Thyroid gland (tissue), 4 donors: ENCODE measurements at regions not wholly inside any gene's neighbourhood (a gene's known extent, or its start where the extent isn't known, plus 50 kb on each side); places are given as distances from the start of the nearest gene placed in this dataset.
"Not testable (repeated sequence)": the region's sequence is repeated elsewhere in the genome, so short reads cannot be mapped to it uniquely, and the experiment has no call there.

ENCODE experiments used
- DNase-seq, 2 donors: peaks; one replicate each; pipeline ENCODE4 v3.0.0-alpha.2; 2019
- H3K27ac ChIP-seq, 3 donors: fragments of 200-600 bp; sonication (generic); 1 replicate in 2 of 3; 2 replicates in 1 of 3; pipeline ENCODE4 v1.5.1; 2016 to 2019; ENCODE audit warnings: mild to moderate bottlenecking in 1 of 3, moderate library complexity in 1 of 3
- H3K27me3 ChIP-seq: fragments of 200-600 bp; sonication (generic); one replicate; pipeline ENCODE4 v1.5.1; 2019
- H3K36me3 ChIP-seq, 2 donors: fragments of 200-600 bp; sonication (generic); one replicate each; pipeline ENCODE4 v1.5.1; 2016 to 2019
- H3K4me1 ChIP-seq, 2 donors: fragments of 200-600 bp; sonication (generic); one replicate each; pipeline ENCODE4 v1.5.1; 2017 to 2019
- H3K4me3 ChIP-seq, 3 donors: fragments of 200-600 bp; sonication (generic); replicated peaks in 1 of 3; 1 replicate in 2 of 3; 2 replicates in 1 of 3; pipeline ENCODE4 v1.5.1; 2016; ENCODE audit warnings: mild to moderate bottlenecking in 1 of 3
- H3K9me3 ChIP-seq: fragments of 200-600 bp; sonication (generic); one replicate; pipeline ENCODE4 v1.5.1; 2017
- CTCF ChIP-seq, 6 experiments: fragments of 200-600 bp in 3 of 6; fragments of 450-650 bp in 3 of 6; sonication (generic) in 3 of 6; IDR thresholded peaks; one replicate each; pipeline ENCODE4 v1.5.1; 2016 to 2019; ENCODE audit warnings: antibody characterized with exemption in 6 of 6, mild to moderate bottlenecking in 2 of 6, inconsistent platforms in 1 of 6, moderate library complexity in 1 of 6
- POLR2A ChIP-seq, 2 donors: fragments of 450-650 bp; IDR thresholded peaks; one replicate each; pipeline ENCODE4 v1.6.1; 2017; ENCODE audit warnings: antibody characterized with exemption in 2 of 2, mild to moderate bottlenecking in 2 of 2, moderate library complexity in 1 of 2
- WGBS, 2 donors: methylation state at CpG; one replicate each; pipeline ENCODE4 v1.1.5; 2017; 5-methylcytosine and 5-hydroxymethylcytosine counted together
- intact Hi-C: fragments of 100-400 bp; cut with DNase I; formaldehyde crosslinking; loops from one replicate; pipeline ENCODE4 v1.15.1; 2023

GRCh38 chr5:99058466-99058865 lies 129.7 kb upstream of the CHD1 start:
- Histone ChIP-seq H3K27ac (no peak overlapping the region), H3K4me1 (no peaks in the 10 kb centered on the region), H3K27me3 (no peaks in the 10 kb centered on the region), H3K36me3 (no peaks in the 10 kb centered on the region), H3K9me3 (no peaks in the 10 kb centered on the region), H3K4me3 (no peak overlapping the region)
- WGBS, 2 donors = 97 to 98% methylated on average over 2 of the region's 2 CpGs
- TF ChIP-seq POLR2A (IDR thresholded peaks at IDR 0.05) (no peak), CTCF (IDR thresholded peaks at IDR 0.05) (no peak)
- intact Hi-C loops = no loop called here
- no peak for DNase-seq

GRCh38 chr5:99054972-99055371 lies 126.2 kb upstream of the CHD1 start:
- 76 to 80% methylated on average over 1 of the region's 1 CpG for WGBS, 2 donors
- Histone ChIP-seq H3K27me3 (no peaks in the 10 kb centered on the region), H3K9me3 (no peaks in the 10 kb centered on the region), H3K4me3 (no peak overlapping the region), H3K27ac (no peak overlapping the region), H3K36me3 (no peaks in the 10 kb centered on the region), H3K4me1 (no peaks in the 10 kb centered on the region)
- no peak for TF ChIP-seq POLR2A (IDR thresholded peaks at IDR 0.05)
- no peak for TF ChIP-seq CTCF (IDR thresholded peaks at IDR 0.05)
- intact Hi-C loops = no loop called here
- DNase-seq = no peak

GRCh38 chr5:99045871-99046270 lies 117.1 kb upstream of the CHD1 start:
- Histone ChIP-seq H3K27ac (no peak overlapping the region), H3K4me1 (no peaks in the 10 kb centered on the region), H3K27me3 (no peaks in the 10 kb centered on the region), H3K36me3 (no peaks in the 10 kb centered on the region), H3K4me3 (no peak overlapping the region), H3K9me3 (no peaks in the 10 kb centered on the region)
- intact Hi-C loops = no loop called here
- 75 to 76% methylated on average over 4 of the region's 4 CpGs for WGBS, 2 donors
- no peak for DNase-seq
- TF ChIP-seq POLR2A (IDR thresholded peaks at IDR 0.05) (no peak), CTCF (IDR thresholded peaks at IDR 0.05) (no peak)

- H3K4me3 ChIP-seq, H3K9me3 ChIP-seq, H3K27ac ChIP-seq, intact Hi-C loops, H3K36me3 ChIP-seq, H3K4me1 ChIP-seq, H3K27me3 ChIP-seq, DNase-seq: not testable (repeated sequence)
- 87 to 95% methylated on average over 6 of the region's 6 CpGs for WGBS, 2 donors
Observed at GRCh38 chr5:99043257-99043656, 114.5 kb upstream of the CHD1 start.

- no peak for DNase-seq
- Histone ChIP-seq H3K9me3 (no peaks in the 10 kb centered on the region), H3K36me3 (no peaks in the 10 kb centered on the region), H3K27ac (no peak overlapping the region), H3K27me3 (no peaks in the 10 kb centered on the region), H3K4me1 (no peaks in the 10 kb centered on the region), H3K4me3 (no peak overlapping the region)
- intact Hi-C loops = no loop called here
- 61 to 62% methylated on average over 7 to 8 of the region's 8 CpGs for WGBS, 2 donors
- TF ChIP-seq CTCF (IDR thresholded peaks at IDR 0.05) (no peak), POLR2A (IDR thresholded peaks at IDR 0.05) (no peak)
Observed at GRCh38 chr5:99037668-99038067, 108.9 kb upstream of the CHD1 start.

GRCh38 chr5:99035942-99036341 lies 107.1 kb upstream of the CHD1 start:
- no peaks in the 10 kb centered on the region for H3K9me3 ChIP-seq
- TF ChIP-seq CTCF (IDR thresholded peaks at IDR 0.05) = no peak
- TF ChIP-seq POLR2A (IDR thresholded peaks at IDR 0.05) = no peak
- intact Hi-C loops = no loop called here
- 91 to 92% methylated on average over 1 of the region's 1 CpG for WGBS, 2 donors
- H3K4me3 ChIP-seq = no peak overlapping the region
- no peaks in the 10 kb centered on the region for H3K36me3 ChIP-seq
- no peaks in the 10 kb centered on the region for H3K4me1 ChIP-seq
- H3K27ac ChIP-seq = no peak overlapping the region
- no peak for DNase-seq
- no peaks in the 10 kb centered on the region for H3K27me3 ChIP-seq
